Liver (tissue), 8 donors: ENCODE measurements at regions not wholly inside any gene's neighbourhood (a gene's known extent, or its start where the extent isn't known, plus 50 kb on each side); places are given as distances from the start of the nearest gene placed in this dataset.
A peak's percentile ranks its signal among the peaks of the same experiment; 100 is the strongest.

Experiments used
- DNase-seq: peaks from one replicate; pipeline ENCODE4 v3.0.0-alpha.2; 2017; ENCODE audit warnings: low spot score
- H3K27ac ChIP-seq, 2 donors: one replicate each; pipeline ENCODE4 v1.7.0; 2013; ENCODE audit warnings: inconsistent platforms in 2 of 2, low read length in 2 of 2, control low read depth in 1 of 2, low read depth in 1 of 2, mild to moderate bottlenecking in 1 of 2
- H3K27me3 ChIP-seq, 4 donors: one replicate each; pipeline versions ENCODE4 v1.6.1 to v1.7.0; 2013; ENCODE audit warnings: low read length in 3 of 4, inconsistent platforms in 1 of 4, mild to moderate bottlenecking in 1 of 4, moderate library complexity in 1 of 4; ENCODE audit not compliant: control insufficient read depth in 4 of 4, insufficient read depth in 4 of 4
- H3K36me3 ChIP-seq, 4 donors: one replicate each; pipeline versions ENCODE4 v1.6.1 to v1.7.0; 2013; ENCODE audit warnings: low read length in 3 of 4, mild to moderate bottlenecking in 3 of 4, low read depth in 1 of 4, moderate library complexity in 1 of 4; ENCODE audit not compliant: control insufficient read depth in 4 of 4, insufficient read depth in 3 of 4
- H3K4me1 ChIP-seq, 4 donors: one replicate each; pipeline versions ENCODE4 v1.6.1 to v1.7.0; 2013; ENCODE audit warnings: low read length in 3 of 4, mild to moderate bottlenecking in 3 of 4, moderate library complexity in 1 of 4; ENCODE audit not compliant: control insufficient read depth in 4 of 4, insufficient read depth in 4 of 4
- H3K4me3 ChIP-seq, 3 donors: one replicate each; pipeline versions ENCODE4 v1.6.1 to v1.7.0; 2013; ENCODE audit warnings: low read length in 3 of 3, control low read depth in 1 of 3, low read depth in 1 of 3, mild to moderate bottlenecking in 1 of 3
- H3K9ac ChIP-seq, 2 donors: one replicate each; pipeline ENCODE4 v1.7.0; 2013; ENCODE audit warnings: low read length in 2 of 2, mild to moderate bottlenecking in 2 of 2, moderate library complexity in 2 of 2, control low read depth in 1 of 2, low read depth in 1 of 2
- H3K9me3 ChIP-seq, 4 donors: one replicate each; pipeline versions ENCODE4 v1.6.1 to v1.7.0; 2013; ENCODE audit warnings: low read length in 3 of 4; ENCODE audit not compliant: control insufficient read depth in 4 of 4
- EGR1 ChIP-seq, 2 donors: IDR thresholded peaks; 2 replicates each; pipeline ENCODE4 v1.6.1; 2016 to 2018; ENCODE audit warnings: antibody characterized with exemption in 2 of 2, low read depth in 2 of 2
- FOXA1 ChIP-seq: IDR thresholded peaks from 2 replicates; pipeline ENCODE4 v1.6.1; 2016; ENCODE audit warnings: antibody characterized with exemption
- FOXA2 ChIP-seq: IDR thresholded peaks from 2 replicates; pipeline ENCODE4 v1.6.1; 2016; ENCODE audit warnings: antibody characterized with exemption
- GABPA ChIP-seq, 2 donors: IDR thresholded peaks in 1 of 2; conservative IDR thresholded peaks in 1 of 2; 2 replicates each; pipeline ENCODE4 v1.6.1; 2016; ENCODE audit warnings: antibody characterized with exemption in 2 of 2, mild to moderate bottlenecking in 1 of 2, moderate library complexity in 1 of 2
- HNF4A ChIP-seq, 2 donors: conservative IDR thresholded peaks; 2 replicates each; pipeline ENCODE4 v1.6.1; 2016; ENCODE audit warnings: antibody characterized with exemption in 2 of 2, mild to moderate bottlenecking in 2 of 2
- HNF4G ChIP-seq: IDR thresholded peaks from 2 replicates; pipeline ENCODE4 v1.6.1; 2016; ENCODE audit warnings: antibody characterized with exemption
- NR2F2 ChIP-seq: IDR thresholded peaks from 2 replicates; pipeline ENCODE4 v1.6.1; 2016; ENCODE audit warnings: antibody characterized with exemption
- RAD21 ChIP-seq, 2 donors: IDR thresholded peaks; 2 replicates each; pipeline ENCODE4 v1.6.1; 2016; ENCODE audit warnings: antibody characterized with exemption in 2 of 2, mild to moderate bottlenecking in 2 of 2
- SP1 ChIP-seq: IDR thresholded peaks from 2 replicates; pipeline ENCODE4 v1.6.1; 2018; ENCODE audit warnings: antibody characterized with exemption, mild to moderate bottlenecking
- YY1 ChIP-seq: IDR thresholded peaks from 2 replicates; pipeline ENCODE4 v1.6.1; 2016; ENCODE audit warnings: antibody characterized with exemption, mild to moderate bottlenecking
- WGBS: extraction: QIAGEN DNeasy Blood & Tissue Kit; methylation state at CpG from one replicate; pipeline ENCODE4 v1.1.7; 2013; 5-methylcytosine and 5-hydroxymethylcytosine counted together
- TF ChIP-seq, protein P1 (sequence below): IDR thresholded peaks from 2 replicates; pipeline ENCODE4 v1.6.1; 2016; ENCODE audit warnings: antibody characterized with exemption
- TF ChIP-seq, protein P2 (sequence below): IDR thresholded peaks from 2 replicates; pipeline ENCODE4 v1.6.1; 2016; ENCODE audit warnings: antibody characterized with exemption, mild to moderate bottlenecking
- TF ChIP-seq, protein P3 (sequence below): fragments of 150-350 bp; IDR thresholded peaks from 2 replicates; pipeline ENCODE4 v1.5.1; 2017; ENCODE audit warnings: improper control_type of control experiment, low read depth, low read length; ENCODE audit not compliant: missing input control
- TF ChIP-seq, protein P4 (sequence below): IDR thresholded peaks from 2 replicates; pipeline ENCODE4 v1.6.1; 2016; ENCODE audit warnings: antibody characterized with exemption
- donor health status: healthy.
- donor health status: healthy.
- donor health status: healthy.
- donor health status: healthy.
- donor health status: healthy.

DNA sequence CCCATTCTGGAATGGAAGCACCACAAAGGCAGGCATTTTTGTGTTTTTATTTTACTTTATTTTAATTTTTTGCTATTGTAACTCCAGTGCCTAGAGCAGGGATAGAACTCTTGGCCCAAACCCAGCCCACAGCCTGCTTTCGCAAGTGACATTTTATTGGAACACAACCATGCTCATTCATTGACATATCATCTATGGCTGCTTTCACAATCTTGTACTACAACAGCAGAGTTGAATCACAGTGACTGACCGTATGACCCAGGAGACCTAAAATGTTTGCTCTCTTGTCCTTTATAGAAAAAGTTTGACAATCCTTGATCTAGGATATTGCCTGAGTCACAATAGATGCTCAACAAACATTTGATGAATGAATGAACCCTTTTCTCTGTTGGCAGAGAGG is 83.9 kb upstream of the ATP1A1 start (continued):
- TF ChIP-seq, protein P1, sequence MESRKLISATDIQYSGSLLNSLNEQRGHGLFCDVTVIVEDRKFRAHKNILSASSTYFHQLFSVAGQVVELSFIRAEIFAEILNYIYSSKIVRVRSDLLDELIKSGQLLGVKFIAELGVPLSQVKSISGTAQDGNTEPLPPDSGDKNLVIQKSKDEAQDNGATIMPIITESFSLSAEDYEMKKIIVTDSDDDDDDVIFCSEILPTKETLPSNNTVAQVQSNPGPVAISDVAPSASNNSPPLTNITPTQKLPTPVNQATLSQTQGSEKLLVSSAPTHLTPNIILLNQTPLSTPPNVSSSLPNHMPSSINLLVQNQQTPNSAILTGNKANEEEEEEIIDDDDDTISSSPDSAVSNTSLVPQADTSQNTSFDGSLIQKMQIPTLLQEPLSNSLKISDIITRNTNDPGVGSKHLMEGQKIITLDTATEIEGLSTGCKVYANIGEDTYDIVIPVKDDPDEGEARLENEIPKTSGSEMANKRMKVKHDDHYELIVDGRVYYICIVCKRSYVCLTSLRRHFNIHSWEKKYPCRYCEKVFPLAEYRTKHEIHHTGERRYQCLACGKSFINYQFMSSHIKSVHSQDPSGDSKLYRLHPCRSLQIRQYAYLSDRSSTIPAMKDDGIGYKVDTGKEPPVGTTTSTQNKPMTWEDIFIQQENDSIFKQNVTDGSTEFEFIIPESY: peak; percentile 81
- TF ChIP-seq GABPA (IDR thresholded peaks at IDR 0.05 in 1 of 2, conservative IDR thresholded peaks at IDR 0.05 in 1 of 2) (no peak), HNF4A (conservative IDR thresholded peaks at IDR 0.05) (peak; percentile 92), EGR1 (IDR thresholded peaks at IDR 0.05; ENCODE audit: low read depth in 2 of 2) (no peak)

DNA sequence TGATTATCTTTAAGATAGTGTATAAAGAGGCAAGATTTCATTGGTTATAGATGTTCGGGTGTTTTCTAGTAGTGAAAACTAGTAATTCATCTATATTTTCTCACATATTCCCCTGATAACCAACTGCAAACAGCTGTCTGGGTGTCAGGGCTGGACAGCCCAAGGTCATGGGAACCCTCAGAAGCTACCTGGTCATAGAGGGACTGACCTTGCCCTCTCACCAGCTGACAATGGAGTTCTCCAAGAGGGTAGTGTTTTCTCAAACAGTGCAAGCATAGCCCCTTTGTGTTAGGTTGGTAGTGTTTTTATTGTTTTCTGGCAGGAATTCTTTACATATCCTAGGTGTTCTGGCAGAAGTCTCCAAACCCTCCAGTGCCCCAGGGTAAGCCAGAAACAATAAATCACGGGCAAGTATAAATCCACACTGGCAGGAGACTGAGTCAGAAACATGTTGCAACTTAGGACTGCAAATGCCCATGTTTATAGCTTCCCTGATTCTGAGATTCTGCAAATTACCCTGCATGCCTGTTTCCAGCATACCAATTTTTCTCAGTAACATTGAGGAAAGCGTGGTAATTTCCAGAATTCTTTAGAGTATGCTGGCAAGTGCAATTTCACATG is 82.8 kb upstream of the ATP1A1 start:
- no peaks in the 10 kb centered on the region for H3K9me3 ChIP-seq
- no peak overlapping the region for H3K9ac ChIP-seq
- 88% methylated on average over 3 of the region's 3 CpGs for WGBS
- H3K36me3 ChIP-seq: no peaks in the 10 kb centered on the region
- TF ChIP-seq GABPA (IDR thresholded peaks at IDR 0.05 in 1 of 2, conservative IDR thresholded peaks at IDR 0.05 in 1 of 2) (no peak), RAD21 (IDR thresholded peaks at IDR 0.05) (no peak), EGR1 (IDR thresholded peaks at IDR 0.05; ENCODE audit: low read depth in 2 of 2) (no peak), YY1 (no peak), HNF4G (no peak), SP1 (no peak), NR2F2 (no peak), FOXA2 (no peak), FOXA1 (no peak)
- TF ChIP-seq, protein P1: no peak
- TF ChIP-seq, protein P2, sequence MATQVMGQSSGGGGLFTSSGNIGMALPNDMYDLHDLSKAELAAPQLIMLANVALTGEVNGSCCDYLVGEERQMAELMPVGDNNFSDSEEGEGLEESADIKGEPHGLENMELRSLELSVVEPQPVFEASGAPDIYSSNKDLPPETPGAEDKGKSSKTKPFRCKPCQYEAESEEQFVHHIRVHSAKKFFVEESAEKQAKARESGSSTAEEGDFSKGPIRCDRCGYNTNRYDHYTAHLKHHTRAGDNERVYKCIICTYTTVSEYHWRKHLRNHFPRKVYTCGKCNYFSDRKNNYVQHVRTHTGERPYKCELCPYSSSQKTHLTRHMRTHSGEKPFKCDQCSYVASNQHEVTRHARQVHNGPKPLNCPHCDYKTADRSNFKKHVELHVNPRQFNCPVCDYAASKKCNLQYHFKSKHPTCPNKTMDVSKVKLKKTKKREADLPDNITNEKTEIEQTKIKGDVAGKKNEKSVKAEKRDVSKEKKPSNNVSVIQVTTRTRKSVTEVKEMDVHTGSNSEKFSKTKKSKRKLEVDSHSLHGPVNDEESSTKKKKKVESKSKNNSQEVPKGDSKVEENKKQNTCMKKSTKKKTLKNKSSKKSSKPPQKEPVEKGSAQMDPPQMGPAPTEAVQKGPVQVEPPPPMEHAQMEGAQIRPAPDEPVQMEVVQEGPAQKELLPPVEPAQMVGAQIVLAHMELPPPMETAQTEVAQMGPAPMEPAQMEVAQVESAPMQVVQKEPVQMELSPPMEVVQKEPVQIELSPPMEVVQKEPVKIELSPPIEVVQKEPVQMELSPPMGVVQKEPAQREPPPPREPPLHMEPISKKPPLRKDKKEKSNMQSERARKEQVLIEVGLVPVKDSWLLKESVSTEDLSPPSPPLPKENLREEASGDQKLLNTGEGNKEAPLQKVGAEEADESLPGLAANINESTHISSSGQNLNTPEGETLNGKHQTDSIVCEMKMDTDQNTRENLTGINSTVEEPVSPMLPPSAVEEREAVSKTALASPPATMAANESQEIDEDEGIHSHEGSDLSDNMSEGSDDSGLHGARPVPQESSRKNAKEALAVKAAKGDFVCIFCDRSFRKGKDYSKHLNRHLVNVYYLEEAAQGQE: no peak
- TF ChIP-seq, protein P3, sequence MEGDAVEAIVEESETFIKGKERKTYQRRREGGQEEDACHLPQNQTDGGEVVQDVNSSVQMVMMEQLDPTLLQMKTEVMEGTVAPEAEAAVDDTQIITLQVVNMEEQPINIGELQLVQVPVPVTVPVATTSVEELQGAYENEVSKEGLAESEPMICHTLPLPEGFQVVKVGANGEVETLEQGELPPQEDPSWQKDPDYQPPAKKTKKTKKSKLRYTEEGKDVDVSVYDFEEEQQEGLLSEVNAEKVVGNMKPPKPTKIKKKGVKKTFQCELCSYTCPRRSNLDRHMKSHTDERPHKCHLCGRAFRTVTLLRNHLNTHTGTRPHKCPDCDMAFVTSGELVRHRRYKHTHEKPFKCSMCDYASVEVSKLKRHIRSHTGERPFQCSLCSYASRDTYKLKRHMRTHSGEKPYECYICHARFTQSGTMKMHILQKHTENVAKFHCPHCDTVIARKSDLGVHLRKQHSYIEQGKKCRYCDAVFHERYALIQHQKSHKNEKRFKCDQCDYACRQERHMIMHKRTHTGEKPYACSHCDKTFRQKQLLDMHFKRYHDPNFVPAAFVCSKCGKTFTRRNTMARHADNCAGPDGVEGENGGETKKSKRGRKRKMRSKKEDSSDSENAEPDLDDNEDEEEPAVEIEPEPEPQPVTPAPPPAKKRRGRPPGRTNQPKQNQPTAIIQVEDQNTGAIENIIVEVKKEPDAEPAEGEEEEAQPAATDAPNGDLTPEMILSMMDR: no peak
- TF ChIP-seq, protein P4, sequence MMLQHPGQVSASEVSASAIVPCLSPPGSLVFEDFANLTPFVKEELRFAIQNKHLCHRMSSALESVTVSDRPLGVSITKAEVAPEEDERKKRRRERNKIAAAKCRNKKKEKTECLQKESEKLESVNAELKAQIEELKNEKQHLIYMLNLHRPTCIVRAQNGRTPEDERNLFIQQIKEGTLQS: no peak
- no peaks in the 10 kb centered on the region for H3K27me3 ChIP-seq
- peaks cover 16 to 27% (median 24%) of the 10 kb centered on the region in 4 donors for H3K4me1 ChIP-seq
- no peak overlapping the region for H3K27ac ChIP-seq
- DNase-seq: no peak
- H3K4me3 ChIP-seq: no peak overlapping the region
